ENCODE measurements at regions not wholly inside any gene's neighbourhood (a gene's known extent, or its start where the extent isn't known, plus 50 kb on each side); places are given as distances from the start of the nearest gene placed in this dataset.

GRCh38 chr18:59954241-59954640, 54.4 kb downstream of the PMAIP1 start:
- no peak for TF ChIP-seq CTCF (IDR thresholded peaks at IDR 0.05; ENCODE audit: insufficient read depth, low read depth, low read length, missing control alignments)
- no peak for DNase-seq (ENCODE audit: low read depth)

More at GRCh38 chr18:59954241-59954640, 54.4 kb downstream of the PMAIP1 start:
- no peak overlapping the region for H3K4me3 ChIP-seq (ENCODE audit: low read depth, low read length)
